ENCODE measurements at regions not wholly inside any gene's neighbourhood (a gene's known extent, or its start where the extent isn't known, plus 50 kb on each side); places are given as distances from the start of the nearest gene placed in this dataset.

- Histone ChIP-seq H4K20me1 (ENCODE audit: insufficient read depth, low read length) (no peaks in the 10 kb centered on the region), H3K9ac (ENCODE audit: low read length) (no peak overlapping the region), H3K4me2 (ENCODE audit: low read depth, low read length) (no peak overlapping the region), H3K9me3 (replicated peaks; ENCODE audit: insufficient read depth, low read length) (no peaks in the 10 kb centered on the region), H3K27ac (ENCODE audit: low read length) (no peak overlapping the region), H2AFZ (ENCODE audit: low read length) (no peak overlapping the region), H3F3A (ENCODE audit: insufficient read depth, low read length) (no peaks in the 10 kb centered on the region), H3K9me2 (replicated peaks; ENCODE audit: insufficient read depth, low read length) (no peaks in the 10 kb centered on the region), H3K27me3 (replicated peaks; ENCODE audit: insufficient read depth, low read length) (no peaks in the 10 kb centered on the region), H3K4me1 (ENCODE audit: low read length) (peaks cover 4% of the 10 kb centered on the region; the same call in 1 of the 2 replicates), H3K36me3 (replicated peaks; ENCODE audit: insufficient read depth, low read length) (no peaks in the 10 kb centered on the region), H3K79me2 (ENCODE audit: low read length) (no peaks in the 10 kb centered on the region), H3K4me3 (ENCODE audit: low read length) (no peak overlapping the region)
- TF ChIP-seq EZH2 (optimal IDR thresholded peaks at IDR 0.05; ENCODE audit: low read depth, low read length) (no peak), EZH2phosphoT487 (IDR thresholded peaks at IDR 0.05; ENCODE audit: low read length) (no peak)
- TF ChIP-seq, protein P1, sequence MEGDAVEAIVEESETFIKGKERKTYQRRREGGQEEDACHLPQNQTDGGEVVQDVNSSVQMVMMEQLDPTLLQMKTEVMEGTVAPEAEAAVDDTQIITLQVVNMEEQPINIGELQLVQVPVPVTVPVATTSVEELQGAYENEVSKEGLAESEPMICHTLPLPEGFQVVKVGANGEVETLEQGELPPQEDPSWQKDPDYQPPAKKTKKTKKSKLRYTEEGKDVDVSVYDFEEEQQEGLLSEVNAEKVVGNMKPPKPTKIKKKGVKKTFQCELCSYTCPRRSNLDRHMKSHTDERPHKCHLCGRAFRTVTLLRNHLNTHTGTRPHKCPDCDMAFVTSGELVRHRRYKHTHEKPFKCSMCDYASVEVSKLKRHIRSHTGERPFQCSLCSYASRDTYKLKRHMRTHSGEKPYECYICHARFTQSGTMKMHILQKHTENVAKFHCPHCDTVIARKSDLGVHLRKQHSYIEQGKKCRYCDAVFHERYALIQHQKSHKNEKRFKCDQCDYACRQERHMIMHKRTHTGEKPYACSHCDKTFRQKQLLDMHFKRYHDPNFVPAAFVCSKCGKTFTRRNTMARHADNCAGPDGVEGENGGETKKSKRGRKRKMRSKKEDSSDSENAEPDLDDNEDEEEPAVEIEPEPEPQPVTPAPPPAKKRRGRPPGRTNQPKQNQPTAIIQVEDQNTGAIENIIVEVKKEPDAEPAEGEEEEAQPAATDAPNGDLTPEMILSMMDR (IDR thresholded peaks at IDR 0.05; ENCODE audit: low read length): no peak
- DNase-seq: no peak
These were observed 303.8 kb downstream of the BTG1 start for GRCh38 chr12:91841822-91842221.

GRCh38 chr12:91836696-91837095, 308.9 kb downstream of the BTG1 start:
- Histone ChIP-seq H3K79me2 (ENCODE audit: low read length) (no peaks in the 10 kb centered on the region), H3K36me3 (replicated peaks; ENCODE audit: insufficient read depth, low read length) (no peaks in the 10 kb centered on the region), H4K20me1 (ENCODE audit: insufficient read depth, low read length) (no peaks in the 10 kb centered on the region), H3K9me2 (replicated peaks; ENCODE audit: insufficient read depth, low read length) (no peaks in the 10 kb centered on the region), H3K9me3 (replicated peaks; ENCODE audit: insufficient read depth, low read length) (no peaks in the 10 kb centered on the region), H3K27me3 (replicated peaks; ENCODE audit: insufficient read depth, low read length) (no peaks in the 10 kb centered on the region), H3K4me1 (ENCODE audit: low read length) (no peaks in the 10 kb centered on the region), H3K4me3 (ENCODE audit: low read length) (no peak overlapping the region), H2AFZ (ENCODE audit: low read length) (no peak overlapping the region), H3K9ac (ENCODE audit: low read length) (no peak overlapping the region), H3F3A (ENCODE audit: insufficient read depth, low read length) (no peaks in the 10 kb centered on the region), H3K27ac (ENCODE audit: low read length) (no peak overlapping the region), H3K4me2 (ENCODE audit: low read depth, low read length) (no peak overlapping the region)
- TF ChIP-seq EZH2 (optimal IDR thresholded peaks at IDR 0.05; ENCODE audit: low read depth, low read length) (no peak), EZH2phosphoT487 (IDR thresholded peaks at IDR 0.05; ENCODE audit: low read length) (no peak)
- TF ChIP-seq, protein P1 (IDR thresholded peaks at IDR 0.05; ENCODE audit: low read length): no peak
- DNase-seq: no peak

GRCh38 chr12:91836264-91836663, 309.4 kb downstream of the BTG1 start:
- Histone ChIP-seq H3K9ac (ENCODE audit: low read length) (no peak overlapping the region), H3K27ac (ENCODE audit: low read length) (no peak overlapping the region), H3K4me2 (ENCODE audit: low read depth, low read length) (no peak overlapping the region), H3F3A (ENCODE audit: insufficient read depth, low read length) (no peaks in the 10 kb centered on the region), H4K20me1 (ENCODE audit: insufficient read depth, low read length) (no peaks in the 10 kb centered on the region), H3K4me1 (ENCODE audit: low read length) (no peaks in the 10 kb centered on the region), H3K27me3 (replicated peaks; ENCODE audit: insufficient read depth, low read length) (no peaks in the 10 kb centered on the region), H3K9me3 (replicated peaks; ENCODE audit: insufficient read depth, low read length) (no peaks in the 10 kb centered on the region), H3K4me3 (ENCODE audit: low read length) (no peak overlapping the region), H3K36me3 (replicated peaks; ENCODE audit: insufficient read depth, low read length) (no peaks in the 10 kb centered on the region), H2AFZ (ENCODE audit: low read length) (no peak overlapping the region), H3K9me2 (replicated peaks; ENCODE audit: insufficient read depth, low read length) (no peaks in the 10 kb centered on the region), H3K79me2 (ENCODE audit: low read length) (no peaks in the 10 kb centered on the region)
- TF ChIP-seq EZH2 (optimal IDR thresholded peaks at IDR 0.05; ENCODE audit: low read depth, low read length): no peak
- TF ChIP-seq, protein P1 (IDR thresholded peaks at IDR 0.05; ENCODE audit: low read length): no peak
- no peak for TF ChIP-seq EZH2phosphoT487 (IDR thresholded peaks at IDR 0.05; ENCODE audit: low read length)
- DNase-seq: no peak
